ENCODE measurements at regions not wholly inside any gene's neighbourhood (a gene's known extent, or its start where the extent isn't known, plus 50 kb on each side); places are given as distances from the start of the nearest gene placed in this dataset.

GRCh38 chr6:6795393-6795792, 206.9 kb downstream of the LY86 start:
- CTCF ChIA-PET = no interaction called here
- intact Hi-C loops (cut with micrococcal nuclease; ENCODE audit: unreplicated experiment) = no loop called here

GRCh38 chr6:6796818-6797217, 208.3 kb downstream of the LY86 start:
- intact Hi-C loops (cut with micrococcal nuclease; ENCODE audit: unreplicated experiment) = no loop called here
- no peaks in the 10 kb centered on the region for H3K27me3 Mint-ChIP-seq (ENCODE audit: unreplicated experiment)

More at GRCh38 chr6:6795393-6795792, 206.9 kb downstream of the LY86 start:
- no TSS peak for BruUV-seq (replicated peaks)
- Mint-ChIP-seq H3K4me1 (ENCODE audit: low read depth, unreplicated experiment) (peaks cover 12% of the 10 kb centered on the region), H3K27ac (ENCODE audit: unreplicated experiment) (no peak overlapping the region), H3K27me3 (ENCODE audit: unreplicated experiment) (no peaks in the 10 kb centered on the region), H3K9me3 (ENCODE audit: low read depth, unreplicated experiment) (no peaks in the 10 kb centered on the region), H3K36me3 (ENCODE audit: insufficient read depth, unreplicated experiment) (peaks cover 9% of the 10 kb centered on the region), H3K4me3 (ENCODE audit: low read depth, unreplicated experiment) (no peak overlapping the region)
- no peak for DNase-seq
- TF ChIP-seq CTCF (IDR thresholded peaks at IDR 0.05; ENCODE audit: unreplicated experiment) = no peak

GRCh38 chr6:6798448-6798860, 209.9 kb downstream of the LY86 start:
- no peaks in the 10 kb centered on the region for H3K9me3 Mint-ChIP-seq (ENCODE audit: low read depth, unreplicated experiment)
- no peak overlapping the region for H3K4me3 Mint-ChIP-seq (ENCODE audit: low read depth, unreplicated experiment)
- intact Hi-C loops (cut with micrococcal nuclease; ENCODE audit: unreplicated experiment) = no loop called here
- DNase-seq = no peak
- H3K36me3 Mint-ChIP-seq (ENCODE audit: insufficient read depth, unreplicated experiment) = peaks cover 5% of the 10 kb centered on the region
- no TSS peak for BruUV-seq (replicated peaks)
- no peak for TF ChIP-seq CTCF (IDR thresholded peaks at IDR 0.05; ENCODE audit: unreplicated experiment)
- peaks cover 9% of the 10 kb centered on the region for H3K4me1 Mint-ChIP-seq (ENCODE audit: low read depth, unreplicated experiment)
- CTCF ChIA-PET = no interaction called here
- H3K27ac Mint-ChIP-seq (ENCODE audit: unreplicated experiment) = no peak overlapping the region
- no peaks in the 10 kb centered on the region for H3K27me3 Mint-ChIP-seq (ENCODE audit: unreplicated experiment)

More at GRCh38 chr6:6796818-6797217, 208.3 kb downstream of the LY86 start:
- Mint-ChIP-seq H3K27ac (ENCODE audit: unreplicated experiment) (no peak overlapping the region), H3K9me3 (ENCODE audit: low read depth, unreplicated experiment) (no peaks in the 10 kb centered on the region), H3K4me3 (ENCODE audit: low read depth, unreplicated experiment) (no peak overlapping the region), H3K4me1 (ENCODE audit: low read depth, unreplicated experiment) (peaks cover 11% of the 10 kb centered on the region), H3K36me3 (ENCODE audit: insufficient read depth, unreplicated experiment) (peaks cover 11% of the 10 kb centered on the region)
- no peak for DNase-seq
- no peak for TF ChIP-seq CTCF (IDR thresholded peaks at IDR 0.05; ENCODE audit: unreplicated experiment)
- CTCF ChIA-PET = no interaction called here
- BruUV-seq (replicated peaks) = no TSS peak

GRCh38 chr6:6801005-6801335, 212.4 kb downstream of the LY86 start:
- Mint-ChIP-seq H3K27me3 (ENCODE audit: unreplicated experiment) (no peaks in the 10 kb centered on the region), H3K4me3 (ENCODE audit: low read depth, unreplicated experiment) (no peak overlapping the region), H3K9me3 (ENCODE audit: low read depth, unreplicated experiment) (no peaks in the 10 kb centered on the region), H3K27ac (ENCODE audit: unreplicated experiment) (no peak overlapping the region), H3K36me3 (ENCODE audit: insufficient read depth, unreplicated experiment) (peaks cover 5% of the 10 kb centered on the region), H3K4me1 (ENCODE audit: low read depth, unreplicated experiment) (peaks cover 23% of the 10 kb centered on the region)
- no peak for TF ChIP-seq CTCF (IDR thresholded peaks at IDR 0.05; ENCODE audit: unreplicated experiment)
- intact Hi-C loops (cut with micrococcal nuclease; ENCODE audit: unreplicated experiment) = no loop called here
- BruUV-seq (replicated peaks) = no TSS peak
- CTCF ChIA-PET = no interaction called here
- DNase-seq = no peak

All from Calu3 (cell line).